ENCODE measurements at regions not wholly inside any gene's neighbourhood (a gene's known extent, or its start where the extent isn't known, plus 50 kb on each side); places are given as distances from the start of the nearest gene placed in this dataset.

DNA sequence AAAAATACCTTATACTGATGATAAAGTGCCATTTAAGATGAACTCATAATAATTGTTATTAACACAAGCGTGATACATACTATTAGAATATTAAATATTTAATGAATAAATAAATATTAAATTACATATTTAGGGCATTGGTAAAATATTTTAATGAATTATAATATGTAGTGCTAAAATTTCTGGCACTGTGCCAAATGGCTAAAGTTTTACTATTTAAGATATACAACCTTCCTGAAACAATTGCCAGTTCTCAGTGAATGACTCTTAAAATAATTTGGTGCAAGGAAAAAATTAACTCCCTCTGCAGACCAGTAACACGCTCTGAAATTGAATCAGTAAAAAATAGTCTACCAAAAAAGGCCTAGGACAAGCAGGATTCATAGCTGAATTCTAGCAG is 428.9 kb upstream of the ATXN7L3B start:
- TF ChIP-seq, protein P1, sequence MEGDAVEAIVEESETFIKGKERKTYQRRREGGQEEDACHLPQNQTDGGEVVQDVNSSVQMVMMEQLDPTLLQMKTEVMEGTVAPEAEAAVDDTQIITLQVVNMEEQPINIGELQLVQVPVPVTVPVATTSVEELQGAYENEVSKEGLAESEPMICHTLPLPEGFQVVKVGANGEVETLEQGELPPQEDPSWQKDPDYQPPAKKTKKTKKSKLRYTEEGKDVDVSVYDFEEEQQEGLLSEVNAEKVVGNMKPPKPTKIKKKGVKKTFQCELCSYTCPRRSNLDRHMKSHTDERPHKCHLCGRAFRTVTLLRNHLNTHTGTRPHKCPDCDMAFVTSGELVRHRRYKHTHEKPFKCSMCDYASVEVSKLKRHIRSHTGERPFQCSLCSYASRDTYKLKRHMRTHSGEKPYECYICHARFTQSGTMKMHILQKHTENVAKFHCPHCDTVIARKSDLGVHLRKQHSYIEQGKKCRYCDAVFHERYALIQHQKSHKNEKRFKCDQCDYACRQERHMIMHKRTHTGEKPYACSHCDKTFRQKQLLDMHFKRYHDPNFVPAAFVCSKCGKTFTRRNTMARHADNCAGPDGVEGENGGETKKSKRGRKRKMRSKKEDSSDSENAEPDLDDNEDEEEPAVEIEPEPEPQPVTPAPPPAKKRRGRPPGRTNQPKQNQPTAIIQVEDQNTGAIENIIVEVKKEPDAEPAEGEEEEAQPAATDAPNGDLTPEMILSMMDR (IDR thresholded peaks at IDR 0.05; ENCODE audit: low read depth, low read length, missing input control), result no peak
- TF ChIP-seq GABPA (IDR thresholded peaks at IDR 0.05 in 1 of 2, conservative IDR thresholded peaks at IDR 0.05 in 1 of 2), result no peak
- no peak for TF ChIP-seq JUND (IDR thresholded peaks at IDR 0.05)
- TF ChIP-seq, protein P2, sequence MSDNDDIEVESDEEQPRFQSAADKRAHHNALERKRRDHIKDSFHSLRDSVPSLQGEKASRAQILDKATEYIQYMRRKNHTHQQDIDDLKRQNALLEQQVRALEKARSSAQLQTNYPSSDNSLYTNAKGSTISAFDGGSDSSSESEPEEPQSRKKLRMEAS (IDR thresholded peaks at IDR 0.05), result no peak
